ENCODE measurements at regions not wholly inside any gene's neighbourhood (a gene's known extent, or its start where the extent isn't known, plus 50 kb on each side); places are given as distances from the start of the nearest gene placed in this dataset.

DNA sequence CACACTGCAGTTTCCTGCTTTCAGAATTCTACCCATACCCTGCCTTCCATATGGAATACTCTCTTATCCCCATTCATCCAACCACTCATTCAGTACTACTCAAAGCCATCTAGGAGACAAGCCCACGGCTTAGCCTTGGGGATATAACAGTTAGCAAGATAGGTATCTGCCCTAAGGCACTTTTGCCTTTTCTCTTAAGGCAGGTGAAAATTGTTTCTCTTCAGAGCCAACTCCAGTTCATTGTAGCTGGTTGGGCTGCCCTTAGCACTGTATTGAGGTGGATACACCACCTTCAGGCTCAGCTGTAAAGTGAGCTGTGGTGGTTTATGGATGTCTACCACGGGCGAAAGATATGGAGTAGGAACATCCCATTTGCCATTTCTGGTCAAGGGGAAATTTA is 729.7 kb upstream of the TBX3 start:
- H3K27ac ChIP-seq (ENCODE audit: insufficient read depth, low read depth, low read length) = no peak overlapping the region
- ChIA-PET CTCF (no interaction called here), POLR2A (no interaction called here)
- no peak overlapping the region for H3K4me3 ChIP-seq (replicated peaks in 1 of 3; ENCODE audit: insufficient read depth in 1 of 3, low read depth in 1 of 3, low read length in 3 of 3)
- H4K20me1 ChIP-seq (replicated peaks; ENCODE audit: control insufficient read depth, extremely low read depth, insufficient read depth, low read length) = no peaks in the 10 kb centered on the region
- FAIRE-seq (no peak), DNase-seq (ENCODE audit: low read depth, low spot score) (no peak)
- H3K36me3 ChIP-seq (ENCODE audit: control insufficient read depth in 2 of 2, extremely low read depth in 1 of 2, insufficient read depth in 2 of 2, low read length in 2 of 2) = no peaks in the 10 kb centered on the region
- no TSS peak for BruUV-seq (replicated peaks)
- H2AFZ ChIP-seq (ENCODE audit: low read depth, low read length) = no peak overlapping the region
- dilution Hi-C loops (cut with MboI; ENCODE audit: extremely low pct_ligation_motif_present, low sequenced_read_pairs) = no loop called here
- H3K9me3 ChIP-seq (replicated peaks; ENCODE audit: control insufficient read depth, insufficient read depth, low read length) = no peaks in the 10 kb centered on the region
- intact Hi-C loops (cut with micrococcal nuclease) = no loop called here
- H3K9me1 ChIP-seq (replicated peaks; ENCODE audit: control insufficient read depth, extremely low read depth, insufficient read depth, low read length) = no peaks in the 10 kb centered on the region
- no peaks in the 10 kb centered on the region for H3K27me3 ChIP-seq (ENCODE audit: control insufficient read depth in 2 of 2, insufficient read depth in 2 of 2, low read length in 2 of 2)
- no peak overlapping the region for H3K9ac ChIP-seq (replicated peaks; ENCODE audit: extremely low read depth, insufficient read depth, low read length)
- no peak for TF ChIP-seq POLR2AphosphoS5 (IDR thresholded peaks at IDR 0.05; ENCODE audit: insufficient read depth, low read depth, low read length)
- no peak for TF ChIP-seq POLR2A (IDR thresholded peaks at IDR 0.05; ENCODE audit: low read depth, low read length)
- TF ChIP-seq MYC (IDR thresholded peaks at IDR 0.05; ENCODE audit: low read depth, low read length) = no peak
- TF ChIP-seq GATA2 (IDR thresholded peaks at IDR 0.05; ENCODE audit: insufficient read depth, insufficient read length, low read depth, low read length) = no peak
- no peak for TF ChIP-seq EZH2 (IDR thresholded peaks at IDR 0.05; ENCODE audit: borderline replicate concordance, low read depth, low read length, severe bottlenecking)
- TF ChIP-seq JUN (IDR thresholded peaks at IDR 0.05; ENCODE audit: borderline replicate concordance, insufficient read depth, insufficient read length, low read depth) = no peak
- TF ChIP-seq FOS (IDR thresholded peaks at IDR 0.05; ENCODE audit: borderline replicate concordance, insufficient read depth, low read length) = no peak
- TF ChIP-seq, protein P1, sequence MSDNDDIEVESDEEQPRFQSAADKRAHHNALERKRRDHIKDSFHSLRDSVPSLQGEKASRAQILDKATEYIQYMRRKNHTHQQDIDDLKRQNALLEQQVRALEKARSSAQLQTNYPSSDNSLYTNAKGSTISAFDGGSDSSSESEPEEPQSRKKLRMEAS (IDR thresholded peaks at IDR 0.05; ENCODE audit: insufficient read depth, insufficient read length) = no peak
- TF ChIP-seq, protein P2, sequence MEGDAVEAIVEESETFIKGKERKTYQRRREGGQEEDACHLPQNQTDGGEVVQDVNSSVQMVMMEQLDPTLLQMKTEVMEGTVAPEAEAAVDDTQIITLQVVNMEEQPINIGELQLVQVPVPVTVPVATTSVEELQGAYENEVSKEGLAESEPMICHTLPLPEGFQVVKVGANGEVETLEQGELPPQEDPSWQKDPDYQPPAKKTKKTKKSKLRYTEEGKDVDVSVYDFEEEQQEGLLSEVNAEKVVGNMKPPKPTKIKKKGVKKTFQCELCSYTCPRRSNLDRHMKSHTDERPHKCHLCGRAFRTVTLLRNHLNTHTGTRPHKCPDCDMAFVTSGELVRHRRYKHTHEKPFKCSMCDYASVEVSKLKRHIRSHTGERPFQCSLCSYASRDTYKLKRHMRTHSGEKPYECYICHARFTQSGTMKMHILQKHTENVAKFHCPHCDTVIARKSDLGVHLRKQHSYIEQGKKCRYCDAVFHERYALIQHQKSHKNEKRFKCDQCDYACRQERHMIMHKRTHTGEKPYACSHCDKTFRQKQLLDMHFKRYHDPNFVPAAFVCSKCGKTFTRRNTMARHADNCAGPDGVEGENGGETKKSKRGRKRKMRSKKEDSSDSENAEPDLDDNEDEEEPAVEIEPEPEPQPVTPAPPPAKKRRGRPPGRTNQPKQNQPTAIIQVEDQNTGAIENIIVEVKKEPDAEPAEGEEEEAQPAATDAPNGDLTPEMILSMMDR (IDR thresholded peaks at IDR 0.05; ENCODE audit: extremely low read depth in 1 of 2, insufficient read depth in 1 of 2, low read depth in 1 of 2, low read length in 2 of 2) = no peak
- no peaks in the 10 kb centered on the region for H3K4me1 ChIP-seq (ENCODE audit: control insufficient read depth, extremely low read depth, insufficient read depth, low read length)
- no peaks in the 10 kb centered on the region for H3K79me2 ChIP-seq (ENCODE audit: control insufficient read depth, insufficient read depth, low read length)
- H3K4me2 ChIP-seq (ENCODE audit: insufficient read depth, low read length) = no peak overlapping the region

All from endothelial cell of umbilical vein (primary cell).